NCI-H2196 treated with DMSO at 0.1 percent for 48 hours (cell line): ENCODE measurements at regions not wholly inside any gene's neighbourhood (a gene's known extent, or its start where the extent isn't known, plus 50 kb on each side); places are given as distances from the start of the nearest gene placed in this dataset.
"Not testable (repeated sequence)": the region's sequence is repeated elsewhere in the genome, so short reads cannot be mapped to it uniquely, and the experiment has no call there.

Source experiments
- DNase-seq: peaks from one replicate; lab custom pipeline; 2025; ENCODE audit not compliant: unreplicated experiment; lab: John Stamatoyannopoulos, UW

- DNase-seq, result no peak
Observed at GRCh38 chr4:95898226-95898625, 58.3 kb downstream of the PDHA2 start.

GRCh38 chr4:95909211-95909610, 69.3 kb downstream of the PDHA2 start:
- no peak for DNase-seq

- DNase-seq, result no peak
Observed at GRCh38 chr4:95910749-95911148, 70.9 kb downstream of the PDHA2 start.

GRCh38 chr4:95921470-95921869, 81.6 kb downstream of the PDHA2 start:
- no peak for DNase-seq

- DNase-seq, result no peak
Observed at GRCh38 chr4:95929448-95930064, 89.7 kb downstream of the PDHA2 start.

GRCh38 chr4:95939141-95939540, 99.2 kb downstream of the PDHA2 start:
- no peak for DNase-seq

- no peak for DNase-seq
Observed at GRCh38 chr4:95949136-95949765, 109.4 kb downstream of the PDHA2 start.

- DNase-seq, result no peak
Observed at GRCh38 chr4:95949808-95950207, 109.9 kb downstream of the PDHA2 start.

- DNase-seq, result not testable (repeated sequence)
Observed at GRCh38 chr4:95952538-95952937, 112.6 kb downstream of the PDHA2 start.

GRCh38 chr4:95956094-95956493, 116.2 kb downstream of the PDHA2 start:
- DNase-seq, result no peak

- no peak for DNase-seq
Observed at GRCh38 chr4:95957054-95957453, 117.2 kb downstream of the PDHA2 start.

- no peak for DNase-seq
Observed at GRCh38 chr4:95957759-95958158, 117.9 kb downstream of the PDHA2 start.

GRCh38 chr4:95959182-95959581, 119.3 kb downstream of the PDHA2 start:
- DNase-seq, result no peak

- DNase-seq, result no peak
Observed at GRCh38 chr4:95959633-95960032, 119.7 kb downstream of the PDHA2 start.

GRCh38 chr4:95963456-95963855, 123.6 kb downstream of the PDHA2 start:
- DNase-seq, result no peak

- no peak for DNase-seq
Observed at GRCh38 chr4:95979961-95980876, 140.3 kb downstream of the PDHA2 start.

GRCh38 chr4:95980877-95981360, 141.0 kb downstream of the PDHA2 start:
- DNase-seq, result no peak

GRCh38 chr4:95981591-95981990, 141.7 kb downstream of the PDHA2 start:
- no peak for DNase-seq

- DNase-seq, result no peak
Observed at GRCh38 chr4:95982516-95982915, 142.6 kb downstream of the PDHA2 start.

GRCh38 chr4:95984081-95984480, 144.2 kb downstream of the PDHA2 start:
- DNase-seq, result no peak

GRCh38 chr4:95985051-95985450, 145.2 kb downstream of the PDHA2 start:
- no peak for DNase-seq
